ENCODE measurements at regions not wholly inside any gene's neighbourhood (a gene's known extent, or its start where the extent isn't known, plus 50 kb on each side); places are given as distances from the start of the nearest gene placed in this dataset.

- DNase-seq: no peak
- Histone ChIP-seq H3K36me3 (ENCODE audit: low read depth, missing control alignments) (no peaks in the 10 kb centered on the region), H3K27ac (no peak overlapping the region), H3K4me3 (no peak overlapping the region), H3K4me1 (no peaks in the 10 kb centered on the region), H3K9me3 (no peaks in the 10 kb centered on the region), H3K27me3 (no peaks in the 10 kb centered on the region)
- intact Hi-C loops (cut with DNase I; ENCODE audit: low total_unique reads): no loop called here
- TF ChIP-seq POLR2A (IDR thresholded peaks at IDR 0.05) (no peak), CTCF (IDR thresholded peaks at IDR 0.05) (no peak)
- 94 to 97% methylated on average over 3 of the region's 3 CpGs for WGBS, 2 donors
Observed at GRCh38 chr2:63786471-63786870, 55.2 kb upstream of the UGP2 start.

- no peaks in the 10 kb centered on the region for H3K27me3 ChIP-seq
- no peak overlapping the region for H3K27ac ChIP-seq
- H3K4me1 ChIP-seq: no peaks in the 10 kb centered on the region
- no peaks in the 10 kb centered on the region for H3K9me3 ChIP-seq
- H3K36me3 ChIP-seq (ENCODE audit: low read depth, missing control alignments): no peaks in the 10 kb centered on the region
- intact Hi-C loops (cut with DNase I; ENCODE audit: low total_unique reads): no loop called here
- WGBS, 2 donors: 52 to 75% methylated on average over 3 of the region's 3 CpGs
- no peak overlapping the region for H3K4me3 ChIP-seq
- no peak for DNase-seq
- TF ChIP-seq POLR2A (IDR thresholded peaks at IDR 0.05) (no peak), CTCF (IDR thresholded peaks at IDR 0.05) (no peak)
Observed at GRCh38 chr2:63788071-63788470, 53.6 kb upstream of the UGP2 start.

- Histone ChIP-seq H3K27me3 (no peaks in the 10 kb centered on the region), H3K4me1 (no peaks in the 10 kb centered on the region), H3K36me3 (ENCODE audit: low read depth, missing control alignments) (no peaks in the 10 kb centered on the region), H3K27ac (no peak overlapping the region), H3K9me3 (no peaks in the 10 kb centered on the region), H3K4me3 (no peak overlapping the region)
- 84% methylated on average over 5 of the region's 5 CpGs for WGBS, 2 donors
- TF ChIP-seq CTCF (IDR thresholded peaks at IDR 0.05) (no peak), POLR2A (IDR thresholded peaks at IDR 0.05) (no peak)
- intact Hi-C loops (cut with DNase I; ENCODE audit: low total_unique reads): no loop called here
- DNase-seq: no peak
Observed at GRCh38 chr2:63789338-63790020, 52.2 kb upstream of the UGP2 start.

DNA sequence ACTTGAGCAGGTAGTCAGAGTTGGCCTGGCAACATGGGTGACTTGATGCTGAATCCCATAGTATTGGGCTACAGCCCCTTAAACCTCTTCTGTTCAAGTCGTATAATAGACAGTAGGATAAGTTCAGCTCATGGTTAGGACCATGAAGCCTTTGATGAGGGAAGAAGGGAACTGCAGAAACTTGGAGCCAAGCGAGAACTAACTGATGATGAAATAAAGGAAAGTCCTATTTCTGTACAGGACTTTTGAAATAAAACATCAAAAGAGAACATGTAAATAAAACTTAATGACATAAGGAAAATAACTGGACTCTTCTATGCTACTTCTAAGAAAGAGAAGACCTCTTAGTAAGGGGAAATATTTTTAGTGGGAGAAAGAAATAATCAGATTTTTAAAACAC is 51.2 kb upstream of the UGP2 start:
- Histone ChIP-seq H3K9me3 (no peaks in the 10 kb centered on the region), H3K27me3 (no peaks in the 10 kb centered on the region), H3K4me1 (no peaks in the 10 kb centered on the region), H3K4me3 (no peak overlapping the region), H3K36me3 (ENCODE audit: low read depth, missing control alignments) (no peaks in the 10 kb centered on the region), H3K27ac (no peak overlapping the region)
- 91 to 100% methylated on average over 2 of the region's 2 CpGs for WGBS, 2 donors
- no peak for DNase-seq
- intact Hi-C loops (cut with DNase I; ENCODE audit: low total_unique reads): no loop called here
- no peak for TF ChIP-seq CTCF (IDR thresholded peaks at IDR 0.05)
- no peak for TF ChIP-seq POLR2A (IDR thresholded peaks at IDR 0.05)

DNA sequence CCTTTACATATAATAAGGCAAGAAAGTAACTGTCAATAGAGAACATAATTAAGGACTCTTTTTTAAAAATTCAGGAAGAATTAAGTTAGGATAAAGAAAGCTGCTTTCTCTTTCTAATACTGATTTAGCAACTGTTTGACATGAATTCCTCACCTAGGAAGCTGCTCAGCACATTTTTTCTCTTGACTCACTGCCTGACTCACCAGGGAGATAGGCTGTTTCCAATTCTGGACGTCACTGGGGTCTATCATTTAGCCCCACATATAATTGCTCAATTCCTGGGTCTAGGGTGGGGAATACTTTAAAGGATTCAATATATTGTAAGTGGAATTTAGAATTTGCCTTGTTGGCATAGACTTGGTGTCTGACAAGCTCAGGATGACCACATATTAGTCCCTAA is 50.8 kb upstream of the UGP2 start:
- Histone ChIP-seq H3K4me1 (no peaks in the 10 kb centered on the region), H3K36me3 (ENCODE audit: low read depth, missing control alignments) (no peaks in the 10 kb centered on the region), H3K4me3 (no peak overlapping the region), H3K27ac (no peak overlapping the region), H3K9me3 (no peaks in the 10 kb centered on the region), H3K27me3 (no peaks in the 10 kb centered on the region)
- DNase-seq: no peak
- 24 to 53% methylated on average over 1 of the region's 1 CpG for WGBS, 2 donors
- TF ChIP-seq POLR2A (IDR thresholded peaks at IDR 0.05) (no peak), CTCF (IDR thresholded peaks at IDR 0.05) (no peak)
- intact Hi-C loops (cut with DNase I; ENCODE audit: low total_unique reads): no loop called here
